IPS-18c (cell line): ENCODE measurements at regions not wholly inside any gene's neighbourhood (a gene's known extent, or its start where the extent isn't known, plus 50 kb on each side); places are given as distances from the start of the nearest gene placed in this dataset.

Experiments used
- H3K4me3 ChIP-seq: 2 replicates; pipeline ENCODE4 v1.7.0; 2013; ENCODE audit warnings: low read depth, mild to moderate bottlenecking, low read length, moderate library complexity; ENCODE audit not compliant: insufficient read depth
- H3K9me3 ChIP-seq: one replicate; pipeline ENCODE4 v1.6.1; 2013; ENCODE audit warnings: mild to moderate bottlenecking, low read length, moderate library complexity; ENCODE audit not compliant: control insufficient read depth, insufficient read depth

GRCh38 chrX:69372435-69372834 is 131.7 kb upstream of the NALF2 start:
- Histone ChIP-seq H3K4me3 (no peak overlapping the region), H3K9me3 (peaks cover 12% of the 10 kb centered on the region)

DNA sequence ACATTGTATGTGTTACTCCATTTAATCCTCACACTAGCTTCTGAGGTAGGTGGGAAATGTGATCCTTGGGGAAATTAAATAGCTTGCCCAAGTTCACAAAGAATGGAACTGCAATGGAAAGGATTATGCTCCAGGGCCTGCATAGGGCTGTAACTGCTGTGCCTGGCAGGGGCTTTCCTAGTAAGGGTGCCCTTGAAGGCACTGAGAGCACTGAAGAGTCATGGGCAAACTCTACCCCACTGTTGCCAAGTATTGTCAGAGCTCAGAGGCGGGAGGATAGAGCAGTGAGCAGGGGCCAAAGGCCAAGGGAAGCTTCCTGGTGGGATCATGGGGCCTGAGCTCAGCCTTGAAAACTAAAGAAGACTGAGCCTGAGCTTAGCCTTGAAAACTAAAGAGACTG is 133.0 kb upstream of the NALF2 start:
- peaks cover 12% of the 10 kb centered on the region for H3K9me3 ChIP-seq
- no peak overlapping the region for H3K4me3 ChIP-seq

- Histone ChIP-seq H3K9me3 (peaks cover 12% of the 10 kb centered on the region), H3K4me3 (no peak overlapping the region)
Measured at GRCh38 chrX:69369999-69370398, 134.1 kb upstream of the NALF2 start.

- H3K4me3 ChIP-seq, result no peak overlapping the region
- H3K9me3 ChIP-seq, result peaks cover 6% of the 10 kb centered on the region
Measured at GRCh38 chrX:69366183-69366582, 137.9 kb upstream of the NALF2 start.

GRCh38 chrX:69365755-69366154 is 138.4 kb upstream of the NALF2 start:
- Histone ChIP-seq H3K4me3 (no peak overlapping the region), H3K9me3 (peaks cover 6% of the 10 kb centered on the region)

- peaks cover 6% of the 10 kb centered on the region for H3K9me3 ChIP-seq
- H3K4me3 ChIP-seq, result no peak overlapping the region
Measured at GRCh38 chrX:69365349-69365748, 138.8 kb upstream of the NALF2 start.

GRCh38 chrX:69362856-69363255 is 141.3 kb upstream of the NALF2 start:
- peaks cover 4% of the 10 kb centered on the region for H3K9me3 ChIP-seq
- no peak overlapping the region for H3K4me3 ChIP-seq

DNA sequence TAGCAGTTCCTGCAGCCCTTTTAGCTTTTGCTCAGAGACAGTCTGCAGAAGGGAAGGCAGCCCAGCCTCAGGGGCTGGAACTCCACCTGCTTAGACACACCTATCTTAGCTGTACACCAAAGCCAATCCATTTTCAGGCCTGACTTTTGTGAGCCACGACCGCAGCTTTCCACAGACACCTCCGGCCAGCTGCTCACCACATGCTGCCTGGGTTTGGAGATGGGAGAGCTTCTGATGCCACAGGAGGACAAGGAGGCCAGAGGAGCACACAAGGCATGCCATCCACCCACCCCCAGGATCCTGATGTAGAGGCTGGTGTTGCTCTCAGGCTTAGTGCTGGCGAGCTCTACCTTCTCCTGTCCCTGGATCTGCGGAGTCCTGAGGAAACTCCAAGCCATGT is 141.8 kb upstream of the NALF2 start:
- Histone ChIP-seq H3K9me3 (peaks cover 4% of the 10 kb centered on the region), H3K4me3 (no peak overlapping the region)

DNA sequence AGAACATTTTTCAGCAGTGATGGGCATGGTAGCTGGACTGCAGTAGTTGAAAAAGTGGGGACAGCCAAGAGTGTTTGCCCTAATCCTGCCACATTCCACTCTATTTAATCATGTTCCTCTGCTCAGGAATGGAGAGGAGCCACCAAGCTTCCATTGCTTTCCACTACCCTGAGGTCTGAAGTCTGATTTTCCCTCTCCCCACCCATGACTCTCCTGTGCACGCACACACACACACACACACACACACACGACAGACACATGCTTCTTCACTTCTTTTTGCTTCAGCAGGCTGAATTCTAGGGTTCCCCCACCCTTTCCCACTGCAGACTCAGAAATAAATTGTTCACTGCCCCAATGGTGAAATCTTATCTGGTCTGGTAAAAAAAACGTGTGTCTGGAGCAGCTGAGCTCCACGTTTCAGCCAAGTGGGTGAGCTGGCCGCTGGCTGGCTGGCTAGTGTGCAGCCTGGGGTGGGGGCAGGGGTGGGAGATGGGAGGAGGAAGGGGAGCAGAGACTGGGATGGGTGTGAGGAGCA is 142.7 kb upstream of the NALF2 start:
- H3K9me3 ChIP-seq, result peaks cover 4% of the 10 kb centered on the region
- no peak overlapping the region for H3K4me3 ChIP-seq

DNA sequence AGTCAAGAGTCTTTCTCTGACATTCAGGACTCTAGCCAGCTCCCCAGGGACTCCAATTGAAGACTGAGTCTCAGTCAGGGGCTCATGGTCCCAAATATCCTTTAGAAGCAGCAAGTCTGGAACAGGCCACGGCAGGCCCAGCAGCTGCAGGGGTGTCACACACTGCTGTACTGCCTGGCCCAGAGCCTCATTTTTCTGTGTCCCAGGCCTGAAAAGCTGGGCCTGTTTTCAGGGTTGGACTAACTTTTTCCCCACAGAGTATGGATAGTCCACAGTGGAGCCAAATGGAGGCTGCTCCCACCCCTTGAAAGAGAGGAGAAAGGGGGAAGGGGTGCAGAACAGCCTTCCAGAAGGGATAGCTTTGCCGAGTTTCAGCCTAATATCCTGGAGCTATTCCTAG is 146.8 kb upstream of the NALF2 start:
- peaks cover 4% of the 10 kb centered on the region for H3K9me3 ChIP-seq
- H3K4me3 ChIP-seq, result no peak overlapping the region

DNA sequence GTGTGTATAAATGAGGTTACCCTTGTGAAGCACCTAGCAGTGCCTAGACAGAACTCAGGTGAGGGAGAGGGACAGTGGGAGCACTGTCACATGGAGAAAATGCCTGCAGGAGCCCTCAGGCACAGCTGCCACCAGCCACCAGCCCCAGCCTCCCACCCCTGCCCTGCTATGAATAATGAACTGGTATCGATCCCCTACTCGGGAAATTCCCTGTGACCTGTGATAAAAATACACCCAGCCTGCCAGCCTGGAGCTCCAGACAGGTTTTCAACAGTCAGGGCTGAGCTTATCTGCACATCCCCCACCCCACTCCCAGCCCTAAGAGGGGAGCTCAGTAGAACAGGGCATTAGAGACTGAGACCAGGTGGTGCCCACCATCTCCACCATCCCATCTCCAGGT is 159.6 kb upstream of the PJA1 start:
- no peaks in the 10 kb centered on the region for H3K9me3 ChIP-seq
- no peak overlapping the region for H3K4me3 ChIP-seq

GRCh38 chrX:69323786-69324720 is 158.8 kb upstream of the PJA1 start:
- no peaks in the 10 kb centered on the region for H3K9me3 ChIP-seq

DNA sequence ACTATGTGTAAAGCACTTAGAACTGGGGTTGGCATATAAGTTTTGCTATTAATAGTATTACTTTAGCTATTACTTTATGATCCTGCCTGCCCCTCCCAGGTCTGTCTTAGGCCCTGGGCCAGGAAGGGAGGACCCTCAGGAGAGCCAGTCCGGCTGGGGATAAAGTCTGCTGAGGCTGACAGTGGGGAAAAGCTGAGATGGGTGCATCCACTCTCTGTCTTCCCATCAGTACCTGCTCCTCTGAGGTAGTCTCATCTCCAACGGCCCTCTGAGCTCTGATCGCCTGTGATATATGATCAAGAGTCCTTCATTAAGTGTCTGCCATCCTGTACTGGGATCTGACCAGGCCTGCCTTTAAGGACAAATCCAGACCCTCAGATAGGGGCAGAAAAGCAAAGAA is 156.5 kb upstream of the PJA1 start:
- H3K9me3 ChIP-seq, result no peaks in the 10 kb centered on the region

More at GRCh38 chrX:69323786-69324720, 158.8 kb upstream of the PJA1 start:
- no peak overlapping the region for H3K4me3 ChIP-seq

DNA sequence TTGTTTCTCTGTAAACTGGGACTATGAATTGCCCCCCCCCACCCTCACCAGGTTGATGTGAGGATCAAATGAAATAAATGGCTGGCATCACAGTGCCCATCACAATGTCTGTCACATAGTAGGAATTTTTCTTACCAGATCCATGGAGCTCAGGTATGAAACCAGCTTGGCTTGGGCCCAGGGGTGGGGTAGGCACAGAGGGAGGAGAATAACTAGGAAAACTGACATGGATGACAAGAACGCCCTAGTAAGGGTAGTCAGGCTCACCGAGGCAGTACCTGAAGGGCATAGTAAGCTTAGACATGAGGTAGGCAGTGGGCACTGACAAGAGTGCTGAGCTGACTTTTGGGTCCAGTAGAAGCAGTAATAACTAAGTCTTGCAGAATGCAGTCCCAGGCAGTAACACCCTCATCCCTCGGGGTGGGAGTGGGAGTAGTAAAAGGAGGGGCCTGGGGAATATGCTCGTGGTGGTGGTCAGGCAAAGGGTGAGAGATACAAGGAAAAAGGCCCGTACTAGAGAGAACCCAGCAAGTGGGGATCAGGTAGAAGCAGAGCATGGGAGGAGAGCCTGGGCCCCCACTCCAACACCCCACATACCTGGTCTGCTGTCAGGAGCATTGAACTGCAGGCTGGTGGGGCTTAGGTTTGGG is 155.9 kb upstream of the PJA1 start:
- no peak overlapping the region for H3K4me3 ChIP-seq
- H3K9me3 ChIP-seq, result no peaks in the 10 kb centered on the region

More for the DNA sequence above, 156.5 kb upstream of the PJA1 start:
- no peak overlapping the region for H3K4me3 ChIP-seq

DNA sequence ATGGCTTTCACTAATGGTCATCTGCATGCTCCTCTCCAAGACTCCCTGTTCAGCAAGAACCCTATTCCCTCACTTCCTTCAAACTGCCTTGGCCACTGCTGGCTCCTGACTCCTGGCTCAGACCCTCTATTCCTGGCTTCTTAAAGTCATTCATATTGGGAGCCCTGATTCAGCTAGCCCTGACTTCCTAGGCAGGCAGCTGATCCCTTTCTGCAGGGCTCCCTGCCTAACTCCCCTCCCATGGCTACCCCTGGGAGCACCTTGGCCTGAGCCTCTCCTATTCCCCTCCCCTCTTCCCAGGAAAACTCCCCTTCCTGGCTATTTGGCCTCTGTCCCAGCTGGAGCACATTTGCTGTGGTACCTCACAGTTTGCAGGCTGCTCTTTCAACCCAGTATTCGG is 154.9 kb upstream of the PJA1 start:
- no peak overlapping the region for H3K4me3 ChIP-seq
- no peaks in the 10 kb centered on the region for H3K9me3 ChIP-seq

DNA sequence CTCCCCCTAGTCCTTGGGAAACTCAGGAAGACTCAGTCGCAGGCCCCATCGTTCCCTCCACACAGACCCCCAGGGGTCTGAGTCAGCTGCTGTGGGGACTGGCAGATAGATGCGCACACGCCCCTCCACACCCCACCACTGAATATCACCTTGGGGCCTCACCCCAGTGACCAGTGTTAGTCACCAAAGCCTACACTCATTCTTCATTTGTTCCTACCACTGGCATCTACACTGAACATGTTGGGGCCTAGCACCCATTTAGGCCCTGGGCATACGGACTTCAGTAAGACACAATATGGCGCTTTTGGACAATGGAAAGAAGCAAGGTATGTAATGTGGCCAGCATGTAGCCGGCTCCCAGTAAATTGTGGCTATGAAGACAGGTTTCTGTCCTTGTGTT is 154.1 kb upstream of the PJA1 start:
- Histone ChIP-seq H3K9me3 (no peaks in the 10 kb centered on the region), H3K4me3 (no peak overlapping the region)

- H3K4me3 ChIP-seq, result no peak overlapping the region; the same call in 1 of the 2 replicates
- no peaks in the 10 kb centered on the region for H3K9me3 ChIP-seq
Measured at GRCh38 chrX:69318651-69319340, 153.5 kb upstream of the PJA1 start.
